ENCODE measurements at regions not wholly inside any gene's neighbourhood (a gene's known extent, or its start where the extent isn't known, plus 50 kb on each side); places are given as distances from the start of the nearest gene placed in this dataset.

DNA sequence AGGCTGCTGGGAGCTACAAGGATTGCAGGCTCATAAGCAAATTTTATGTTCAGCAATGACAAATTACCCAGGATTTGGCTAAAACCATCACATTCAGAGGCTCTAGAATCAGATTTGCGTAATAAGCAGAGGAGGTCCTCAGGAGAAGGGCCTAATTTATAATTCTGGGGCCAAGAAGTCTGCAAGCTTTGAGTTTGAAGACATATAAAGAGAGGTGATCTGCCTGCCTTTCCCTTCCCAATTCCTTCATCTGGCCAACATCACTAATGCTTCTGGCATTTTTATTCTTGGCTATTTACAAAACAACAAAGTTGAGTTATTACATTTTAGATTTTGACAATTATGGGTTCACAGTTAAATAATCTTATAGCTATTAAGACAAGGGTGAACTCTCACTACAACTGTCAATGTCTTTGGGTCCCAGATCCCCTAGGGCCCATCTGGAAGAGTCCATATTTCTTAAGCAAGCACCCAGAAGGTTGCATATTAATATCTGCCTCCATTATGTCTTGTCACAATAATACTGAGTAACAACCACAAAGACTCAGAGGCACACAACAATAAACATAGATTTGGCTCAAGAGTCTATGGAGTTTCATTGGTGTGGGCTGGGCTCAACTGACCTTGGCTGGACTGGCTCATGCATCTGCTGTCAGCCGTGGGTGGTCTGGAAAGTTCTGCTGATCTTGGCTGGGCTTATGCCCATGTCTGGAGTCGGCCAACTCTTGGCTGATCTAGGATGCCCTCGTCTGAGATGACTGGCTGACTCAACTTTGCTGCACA lies 67.2 kb upstream of the CD82 start:
- H3K27me3 ChIP-seq (ENCODE audit: control insufficient read depth, low read length) = no peaks in the 10 kb centered on the region; the same call in none of the 2 replicates
- H4K20me1 ChIP-seq (ENCODE audit: control insufficient read depth, insufficient read depth, low read depth, low read length) = no peaks in the 10 kb centered on the region
- no peaks in the 10 kb centered on the region for H3K36me3 ChIP-seq (ENCODE audit: control insufficient read depth, low read length)
- no peaks in the 10 kb centered on the region for H3K4me1 ChIP-seq (ENCODE audit: control insufficient read depth, low read length)
- H3K79me2 ChIP-seq (ENCODE audit: control insufficient read depth, low read length) = no peaks in the 10 kb centered on the region
- H3F3A ChIP-seq (ENCODE audit: control insufficient read depth, insufficient read depth) = no peaks in the 10 kb centered on the region
- H3K4me2 ChIP-seq (ENCODE audit: low read length) = no peak overlapping the region
- H3K4me3 ChIP-seq (ENCODE audit: low read length) = no peak overlapping the region
- no peak overlapping the region for H3K27ac ChIP-seq (ENCODE audit: low read depth, low read length)
- TF ChIP-seq CTCF (IDR thresholded peaks at IDR 0.05; ENCODE audit: low read depth, low read length, poor library complexity, severe bottlenecking) (no peak), EZH2phosphoT487 (IDR thresholded peaks at IDR 0.05; ENCODE audit: borderline replicate concordance, low read length) (no peak)
- H3K9me2 ChIP-seq (replicated peaks; ENCODE audit: control insufficient read depth, low read length) = no peaks in the 10 kb centered on the region
- H3K9me3 ChIP-seq (ENCODE audit: control insufficient read depth, insufficient read depth, low read length) = no peaks in the 10 kb centered on the region

- no peak overlapping the region for H3K4me2 ChIP-seq (ENCODE audit: low read length)
- no peaks in the 10 kb centered on the region for H3K4me1 ChIP-seq (ENCODE audit: control insufficient read depth, low read length)
- no peaks in the 10 kb centered on the region for H4K20me1 ChIP-seq (ENCODE audit: control insufficient read depth, insufficient read depth, low read depth, low read length)
- no peaks in the 10 kb centered on the region for H3F3A ChIP-seq (ENCODE audit: control insufficient read depth, insufficient read depth)
- H3K9me2 ChIP-seq (replicated peaks; ENCODE audit: control insufficient read depth, low read length) = no peaks in the 10 kb centered on the region
- no peaks in the 10 kb centered on the region for H3K9me3 ChIP-seq (ENCODE audit: control insufficient read depth, insufficient read depth, low read length)
- TF ChIP-seq EZH2phosphoT487 (IDR thresholded peaks at IDR 0.05; ENCODE audit: borderline replicate concordance, low read length) (no peak), CTCF (IDR thresholded peaks at IDR 0.05; ENCODE audit: low read depth, low read length, poor library complexity, severe bottlenecking) (no peak)
- no peaks in the 10 kb centered on the region for H3K36me3 ChIP-seq (ENCODE audit: control insufficient read depth, low read length)
- H3K27ac ChIP-seq (ENCODE audit: low read depth, low read length) = no peak overlapping the region
- no peaks in the 10 kb centered on the region; the same call in none of the 2 replicates for H3K27me3 ChIP-seq (ENCODE audit: control insufficient read depth, low read length)
- no peak overlapping the region for H3K4me3 ChIP-seq (ENCODE audit: low read length)
- no peaks in the 10 kb centered on the region for H3K79me2 ChIP-seq (ENCODE audit: control insufficient read depth, low read length)
Measured at GRCh38 chr11:44502506-44502905, 63.0 kb upstream of the CD82 start.

DNA sequence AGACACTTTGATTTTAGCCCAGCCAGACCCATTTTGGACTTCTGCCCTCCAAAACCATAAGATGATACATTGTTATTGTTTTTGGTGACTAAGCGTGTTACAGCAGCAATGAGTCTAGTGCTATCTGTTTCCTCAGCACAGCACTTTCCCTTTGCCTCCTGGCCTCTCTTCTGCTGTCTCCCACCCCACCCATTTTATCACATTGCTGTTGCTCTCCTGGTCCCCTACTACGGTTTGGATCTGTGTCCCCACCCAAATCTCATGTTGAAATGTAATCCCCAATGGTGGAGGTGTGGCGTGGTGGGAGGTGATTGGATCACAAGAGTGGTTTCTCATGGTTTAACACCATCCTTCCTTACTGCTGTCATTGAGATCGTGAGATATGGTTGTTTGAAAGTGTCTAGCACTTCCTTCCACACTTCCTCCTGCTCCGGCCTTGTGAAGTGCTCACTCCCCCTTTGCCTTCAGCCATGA lies 59.8 kb upstream of the CD82 start:
- Histone ChIP-seq H3K4me3 (ENCODE audit: low read length) (no peak overlapping the region), H3K9me3 (ENCODE audit: control insufficient read depth, insufficient read depth, low read length) (no peaks in the 10 kb centered on the region), H3F3A (ENCODE audit: control insufficient read depth, insufficient read depth) (no peaks in the 10 kb centered on the region), H3K9me2 (replicated peaks; ENCODE audit: control insufficient read depth, low read length) (no peaks in the 10 kb centered on the region), H3K79me2 (ENCODE audit: control insufficient read depth, low read length) (no peaks in the 10 kb centered on the region), H3K4me1 (ENCODE audit: control insufficient read depth, low read length) (no peaks in the 10 kb centered on the region), H4K20me1 (ENCODE audit: control insufficient read depth, insufficient read depth, low read depth, low read length) (no peaks in the 10 kb centered on the region), H3K27me3 (ENCODE audit: control insufficient read depth, low read length) (no peaks in the 10 kb centered on the region; the same call in none of the 2 replicates), H3K4me2 (ENCODE audit: low read length) (no peak overlapping the region), H3K36me3 (ENCODE audit: control insufficient read depth, low read length) (no peaks in the 10 kb centered on the region), H3K27ac (ENCODE audit: low read depth, low read length) (no peak overlapping the region)
- TF ChIP-seq CTCF (IDR thresholded peaks at IDR 0.05; ENCODE audit: low read depth, low read length, poor library complexity, severe bottlenecking) = no peak
